Loucy (cell line): ENCODE measurements at regions not wholly inside any gene's neighbourhood (a gene's known extent, or its start where the extent isn't known, plus 50 kb on each side); places are given as distances from the start of the nearest gene placed in this dataset.

Experiments
- H2AFZ ChIP-seq: fragments of 200-600 bp; sonication (generic); 2 replicates; pipeline ENCODE4 v1.6.0; 2016; ENCODE audit warnings: antibody characterized with exemption, mild to moderate bottlenecking, low read length, moderate library complexity
- H3F3A ChIP-seq: fragments of 200-600 bp; 2 replicates; pipeline ENCODE4 v1.6.0; 2016; ENCODE audit warnings: antibody characterized with exemption, low read depth, mild to moderate bottlenecking
- H3K27me3 ChIP-seq: fragments of 200-600 bp; sonication (generic); 2 replicates; pipeline ENCODE4 v1.6.1; 2014; ENCODE audit warnings: low read length, mild to moderate bottlenecking; ENCODE audit not compliant: insufficient read depth, poor library complexity, severe bottlenecking
- H3K36me3 ChIP-seq: fragments of 200-600 bp; sonication (generic); 2 replicates; pipeline ENCODE4 v1.6.1; 2016; ENCODE audit warnings: low read length; ENCODE audit not compliant: insufficient read depth
- H3K4me1 ChIP-seq: fragments of 200-600 bp; sonication (generic); 2 replicates; pipeline ENCODE4 v1.5.1; 2014; ENCODE audit warnings: low read length, mild to moderate bottlenecking; ENCODE audit not compliant: insufficient read depth, poor library complexity, severe bottlenecking
- H3K4me2 ChIP-seq: fragments of 200-600 bp; sonication (generic); 2 replicates; pipeline ENCODE4 v1.6.0; 2014; ENCODE audit warnings: antibody characterized with exemption, low read length, low read depth, mild to moderate bottlenecking; ENCODE audit not compliant: poor library complexity, severe bottlenecking
- H3K4me3 ChIP-seq: fragments of 200-600 bp; sonication (generic); 2 replicates; pipeline ENCODE4 v1.5.1; 2014; ENCODE audit warnings: low read length, mild to moderate bottlenecking, mixed read lengths; ENCODE audit not compliant: poor library complexity, severe bottlenecking
- H3K79me2 ChIP-seq: fragments of 200-600 bp; sonication (generic); 2 replicates; pipeline ENCODE4 v1.6.1; 2014; ENCODE audit warnings: low read length; ENCODE audit not compliant: insufficient read depth
- H3K9ac ChIP-seq: fragments of 200-600 bp; sonication (generic); 2 replicates; pipeline ENCODE4 v1.6.0; 2014; ENCODE audit warnings: mild to moderate bottlenecking, low read depth, low read length, moderate library complexity; ENCODE audit not compliant: poor library complexity, severe bottlenecking
- H3K9me2 ChIP-seq: fragments of 200-600 bp; sonication (generic); replicated peaks from 2 replicates; pipeline ENCODE4 v1.6.1; 2016; ENCODE audit warnings: low read depth, low read length, mixed read lengths
- H3K9me3 ChIP-seq: fragments of 200-600 bp; sonication (generic); 2 replicates; pipeline ENCODE4 v1.6.1; 2014; ENCODE audit warnings: mild to moderate bottlenecking, antibody characterized with exemption, low read length, low read depth; ENCODE audit not compliant: insufficient read depth
- H4K20me1 ChIP-seq: fragments of 200-600 bp; sonication (generic); 2 replicates; pipeline ENCODE4 v1.6.0; 2014; ENCODE audit warnings: antibody characterized with exemption, low read length, mild to moderate bottlenecking; ENCODE audit not compliant: insufficient read depth, poor library complexity, severe bottlenecking
- EZH2phosphoT487 ChIP-seq: fragments of 200-600 bp; IDR thresholded peaks from 2 replicates; pipeline ENCODE4 v1.6.1; 2018; ENCODE audit warnings: antibody characterized with exemption, mild to moderate bottlenecking, moderate library complexity, borderline replicate concordance
- TF ChIP-seq, protein P1 (sequence below): fragments of 200-600 bp; sonication (generic); conservative IDR thresholded peaks from 2 replicates; pipeline ENCODE4 v1.5.1; 2014; ENCODE audit warnings: mild to moderate bottlenecking, antibody characterized with exemption, low read length

- no peak overlapping the region for H3K9ac ChIP-seq
- TF ChIP-seq, protein P1, sequence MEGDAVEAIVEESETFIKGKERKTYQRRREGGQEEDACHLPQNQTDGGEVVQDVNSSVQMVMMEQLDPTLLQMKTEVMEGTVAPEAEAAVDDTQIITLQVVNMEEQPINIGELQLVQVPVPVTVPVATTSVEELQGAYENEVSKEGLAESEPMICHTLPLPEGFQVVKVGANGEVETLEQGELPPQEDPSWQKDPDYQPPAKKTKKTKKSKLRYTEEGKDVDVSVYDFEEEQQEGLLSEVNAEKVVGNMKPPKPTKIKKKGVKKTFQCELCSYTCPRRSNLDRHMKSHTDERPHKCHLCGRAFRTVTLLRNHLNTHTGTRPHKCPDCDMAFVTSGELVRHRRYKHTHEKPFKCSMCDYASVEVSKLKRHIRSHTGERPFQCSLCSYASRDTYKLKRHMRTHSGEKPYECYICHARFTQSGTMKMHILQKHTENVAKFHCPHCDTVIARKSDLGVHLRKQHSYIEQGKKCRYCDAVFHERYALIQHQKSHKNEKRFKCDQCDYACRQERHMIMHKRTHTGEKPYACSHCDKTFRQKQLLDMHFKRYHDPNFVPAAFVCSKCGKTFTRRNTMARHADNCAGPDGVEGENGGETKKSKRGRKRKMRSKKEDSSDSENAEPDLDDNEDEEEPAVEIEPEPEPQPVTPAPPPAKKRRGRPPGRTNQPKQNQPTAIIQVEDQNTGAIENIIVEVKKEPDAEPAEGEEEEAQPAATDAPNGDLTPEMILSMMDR = no peak
- TF ChIP-seq EZH2phosphoT487 = no peak
- H3K4me3 ChIP-seq = no peak overlapping the region
- H3K9me2 ChIP-seq = no peaks in the 10 kb centered on the region
- no peak overlapping the region for H2AFZ ChIP-seq
- no peaks in the 10 kb centered on the region for H3K36me3 ChIP-seq
- no peaks in the 10 kb centered on the region for H3K27me3 ChIP-seq
- no peaks in the 10 kb centered on the region for H3F3A ChIP-seq
- H3K9me3 ChIP-seq = no peaks in the 10 kb centered on the region
- H3K4me2 ChIP-seq = no peak overlapping the region
- H3K79me2 ChIP-seq = no peaks in the 10 kb centered on the region
- no peaks in the 10 kb centered on the region for H4K20me1 ChIP-seq
- peaks cover 3% of the 10 kb centered on the region for H3K4me1 ChIP-seq
Measured at GRCh38 chr3:22981861-22982260, 221.3 kb upstream of the UBE2E2 start.

DNA sequence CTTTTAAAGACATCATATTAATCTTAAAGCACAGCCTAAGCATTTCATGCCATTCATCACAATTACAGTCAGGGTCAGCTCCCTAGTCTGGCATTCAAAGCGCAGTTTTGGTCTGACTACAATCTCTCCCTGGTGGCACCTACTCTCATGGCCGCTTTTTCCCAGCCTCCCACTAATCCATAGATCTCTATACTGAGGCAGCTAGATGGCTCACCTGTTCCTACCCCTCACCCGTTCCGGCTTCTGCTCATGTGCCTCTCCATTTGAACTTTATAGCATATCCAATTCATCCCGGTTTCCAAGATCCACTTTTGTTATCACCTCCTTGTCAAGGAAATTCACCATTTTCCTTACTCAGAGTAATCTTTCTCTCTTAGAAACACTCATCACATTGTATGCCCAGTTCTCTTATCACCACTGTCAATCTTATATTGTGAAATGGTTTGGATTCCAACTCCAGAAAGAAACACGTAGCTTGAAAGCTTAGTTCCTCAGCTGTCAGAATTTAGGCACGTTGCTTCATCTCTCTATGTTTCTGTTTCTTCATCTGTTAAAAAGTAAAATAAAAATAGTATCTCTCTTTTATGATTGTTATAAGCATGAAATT lies 220.0 kb upstream of the UBE2E2 start:
- Histone ChIP-seq H3K9me3 (no peaks in the 10 kb centered on the region), H3K4me2 (no peak overlapping the region), H3K9me2 (no peaks in the 10 kb centered on the region), H2AFZ (no peak overlapping the region), H3K9ac (no peak overlapping the region), H3K4me3 (no peak overlapping the region), H3K4me1 (peaks cover 3% of the 10 kb centered on the region), H3K79me2 (no peaks in the 10 kb centered on the region), H4K20me1 (no peaks in the 10 kb centered on the region), H3F3A (no peaks in the 10 kb centered on the region), H3K36me3 (no peaks in the 10 kb centered on the region), H3K27me3 (no peaks in the 10 kb centered on the region)
- TF ChIP-seq, protein P1 = no peak
- TF ChIP-seq EZH2phosphoT487 = no peak

DNA sequence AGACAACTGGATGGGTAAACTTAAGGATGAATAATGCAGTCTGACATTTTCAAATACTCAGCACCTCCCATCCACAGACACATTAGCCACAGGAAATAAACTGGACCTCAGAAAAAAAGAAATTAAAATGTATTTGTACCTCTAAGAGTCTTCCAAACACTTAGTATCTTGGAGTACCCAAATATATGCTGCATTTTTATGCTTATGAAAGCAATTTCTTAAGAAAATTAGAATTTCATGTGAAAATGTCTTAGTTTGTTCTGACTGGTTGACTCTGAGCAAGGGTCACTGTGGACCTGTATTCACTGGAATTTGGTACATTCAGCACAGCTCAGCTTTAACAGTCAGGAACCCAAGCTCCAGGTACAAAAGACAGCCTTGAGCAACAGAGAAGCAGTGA lies 216.2 kb upstream of the UBE2E2 start:
- no peaks in the 10 kb centered on the region for H3K9me2 ChIP-seq
- H3K36me3 ChIP-seq = no peaks in the 10 kb centered on the region
- H3K4me3 ChIP-seq = no peak overlapping the region
- H3F3A ChIP-seq = no peaks in the 10 kb centered on the region
- TF ChIP-seq, protein P1 = no peak
- no peak for TF ChIP-seq EZH2phosphoT487
- no peaks in the 10 kb centered on the region for H4K20me1 ChIP-seq
- H3K4me1 ChIP-seq = no peaks in the 10 kb centered on the region
- H3K9ac ChIP-seq = no peak overlapping the region
- H3K27me3 ChIP-seq = no peaks in the 10 kb centered on the region
- H3K79me2 ChIP-seq = no peaks in the 10 kb centered on the region
- no peak overlapping the region for H3K4me2 ChIP-seq
- no peak overlapping the region for H2AFZ ChIP-seq
- H3K9me3 ChIP-seq = no peaks in the 10 kb centered on the region
